ENCODE measurements at regions not wholly inside any gene's neighbourhood (a gene's known extent, or its start where the extent isn't known, plus 50 kb on each side); places are given as distances from the start of the nearest gene placed in this dataset.
"Not testable (repeated sequence)": the region's sequence is repeated elsewhere in the genome, so short reads cannot be mapped to it uniquely, and the experiment has no call there.

GRCh38 chr18:47727409-47727808 is 203.1 kb downstream of the SMAD2 start:
- no peak for DNase-seq

GRCh38 chr18:47726550-47726949 is 203.9 kb downstream of the SMAD2 start:
- DNase-seq: no peak

- no peak for DNase-seq
Measured at GRCh38 chr18:47725656-47726055, 204.8 kb downstream of the SMAD2 start.

GRCh38 chr18:47724186-47724975 is 206.1 kb downstream of the SMAD2 start:
- DNase-seq: no peak

DNA sequence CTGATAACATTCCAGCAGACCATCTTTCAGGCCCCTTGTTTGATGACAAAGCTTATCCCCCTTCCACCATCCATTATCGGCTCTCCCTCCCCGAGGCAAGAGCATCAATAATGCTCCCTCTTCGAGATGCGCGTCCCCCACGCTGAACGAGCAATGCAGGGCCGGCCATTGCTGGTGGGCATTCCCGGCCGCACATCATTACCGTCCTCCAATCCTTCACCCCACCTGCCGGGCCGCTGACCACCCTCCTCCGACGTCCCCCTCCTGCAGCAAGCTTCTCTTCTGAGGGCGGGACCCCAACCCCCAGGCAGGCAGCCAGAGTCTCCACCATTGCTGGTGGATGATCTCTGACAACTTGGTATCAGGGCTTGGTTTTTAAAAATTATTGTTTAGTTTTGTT is 208.6 kb downstream of the SMAD2 start:
- no peak for DNase-seq

GRCh38 chr18:47720741-47721140 is 209.7 kb downstream of the SMAD2 start:
- no peak for DNase-seq

GRCh38 chr18:47719096-47719780 is 211.2 kb downstream of the SMAD2 start:
- DNase-seq: no peak

GRCh38 chr18:47718646-47719045 is 211.8 kb downstream of the SMAD2 start:
- DNase-seq: no peak

GRCh38 chr18:47717257-47717656 is 213.2 kb downstream of the SMAD2 start:
- DNase-seq: no peak

- DNase-seq: no peak
Measured at GRCh38 chr18:47716632-47717185, 213.8 kb downstream of the SMAD2 start.

- no peak for DNase-seq
Measured at GRCh38 chr18:47710451-47710850, 220.0 kb downstream of the SMAD2 start.

DNA sequence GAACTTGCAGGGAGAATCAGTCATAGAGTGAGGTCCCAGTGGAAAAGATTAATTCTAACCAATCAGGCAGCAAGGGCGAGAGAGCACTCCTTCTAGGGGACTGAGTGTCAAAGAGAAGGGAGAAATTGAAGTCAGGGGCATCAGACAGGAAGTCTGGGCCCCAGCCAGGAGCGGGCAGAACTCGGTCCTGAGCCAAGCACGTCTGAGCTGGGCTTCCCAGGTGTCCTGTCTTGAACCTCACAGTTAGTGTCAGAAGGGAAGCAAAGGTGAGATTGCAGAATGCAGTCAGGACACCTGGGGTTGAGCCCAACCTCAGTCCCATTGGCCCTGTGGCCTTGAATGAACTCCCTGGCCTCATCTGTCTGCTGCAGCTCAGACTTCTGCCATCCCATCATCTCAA is 220.9 kb downstream of the SMAD2 start:
- no peak for DNase-seq

- DNase-seq: no peak
Measured at GRCh38 chr18:47708206-47708605, 222.3 kb downstream of the SMAD2 start.

GRCh38 chr18:47701134-47701533 is 229.3 kb downstream of the SMAD2 start:
- no peak for DNase-seq

DNA sequence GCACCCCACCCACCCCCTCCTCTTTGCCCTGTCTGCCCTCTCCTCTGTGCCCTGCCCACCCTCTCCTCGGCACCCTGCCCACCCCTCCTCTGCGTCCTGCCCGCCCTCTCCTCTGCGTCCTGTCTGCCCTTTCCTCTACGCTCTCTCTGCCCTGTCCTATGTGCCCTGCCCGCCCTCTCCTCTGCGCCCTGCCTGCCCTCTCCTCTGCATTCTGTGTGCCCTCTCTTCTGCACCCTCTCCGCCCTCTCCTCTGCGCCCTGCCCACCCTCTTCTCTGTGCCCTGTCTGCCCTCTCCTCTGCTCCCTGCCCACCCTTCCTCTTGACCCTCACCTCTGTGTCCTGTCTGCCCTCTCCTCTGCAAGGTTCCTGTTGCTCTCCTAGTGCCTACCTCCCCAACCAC is 233.6 kb downstream of the SMAD2 start:
- DNase-seq: no peak

DNA sequence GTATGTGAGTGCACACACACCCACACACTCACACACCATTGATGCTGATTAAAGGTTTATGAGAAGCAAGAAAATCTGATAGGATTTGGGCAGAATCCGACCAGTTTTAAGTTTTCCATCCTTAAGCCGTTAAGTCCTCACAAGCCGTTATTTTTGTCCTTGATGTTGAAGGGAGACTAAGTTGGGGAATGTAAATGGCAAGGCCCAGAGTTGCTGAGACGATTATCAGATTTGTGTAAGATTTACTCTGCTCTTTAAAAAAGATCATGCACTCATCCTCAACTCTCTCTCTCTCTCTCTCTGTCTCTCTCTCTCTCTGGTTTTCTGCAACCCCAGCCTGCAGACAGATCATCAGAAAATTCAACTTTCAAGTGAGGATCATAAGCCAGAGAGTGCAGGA is 238.8 kb downstream of the SMAD2 start:
- DNase-seq: no peak

DNA sequence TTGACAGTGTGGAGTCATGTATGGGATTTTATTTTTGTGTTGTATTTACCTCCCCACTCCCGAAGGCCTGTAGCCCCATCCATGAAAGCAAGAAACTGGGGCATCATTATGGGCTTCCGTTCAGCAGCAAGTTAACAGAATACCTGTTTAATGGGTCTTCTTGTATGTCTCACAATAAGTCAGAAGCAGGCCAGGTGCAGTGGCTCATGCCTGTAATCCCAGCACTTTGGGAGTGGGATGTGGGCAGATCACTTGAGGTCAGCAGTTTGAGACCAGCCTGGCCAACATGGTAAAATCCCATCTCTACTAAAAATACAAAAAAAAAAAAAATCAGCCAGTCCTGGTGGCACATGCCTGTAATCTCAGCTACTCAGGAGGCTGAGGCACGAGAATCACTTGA is 239.7 kb downstream of the SMAD2 start:
- DNase-seq: not testable (repeated sequence)

DNA sequence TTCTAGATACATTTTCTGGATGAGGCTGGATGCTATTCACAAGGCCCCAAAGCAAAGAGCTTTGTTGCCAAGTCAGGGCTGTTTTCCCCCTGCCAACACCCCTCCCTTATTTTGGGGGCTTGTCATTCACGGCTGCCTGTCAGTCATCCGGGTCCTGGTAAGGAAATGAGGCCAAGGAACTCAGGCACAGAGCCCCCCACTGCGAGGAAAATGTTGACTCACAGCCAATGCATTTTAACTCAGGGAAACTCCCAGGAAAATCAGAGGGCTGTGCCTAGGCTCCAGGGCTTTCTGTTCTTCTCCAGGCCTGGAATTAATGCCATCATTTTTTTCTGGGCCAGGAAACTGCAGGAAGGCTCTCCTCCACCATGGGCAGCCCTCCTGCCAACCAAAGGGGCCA is 241.1 kb downstream of the SMAD2 start:
- DNase-seq: no peak

GRCh38 chr18:47686806-47687205 is 243.7 kb downstream of the SMAD2 start:
- DNase-seq: no peak

DNA sequence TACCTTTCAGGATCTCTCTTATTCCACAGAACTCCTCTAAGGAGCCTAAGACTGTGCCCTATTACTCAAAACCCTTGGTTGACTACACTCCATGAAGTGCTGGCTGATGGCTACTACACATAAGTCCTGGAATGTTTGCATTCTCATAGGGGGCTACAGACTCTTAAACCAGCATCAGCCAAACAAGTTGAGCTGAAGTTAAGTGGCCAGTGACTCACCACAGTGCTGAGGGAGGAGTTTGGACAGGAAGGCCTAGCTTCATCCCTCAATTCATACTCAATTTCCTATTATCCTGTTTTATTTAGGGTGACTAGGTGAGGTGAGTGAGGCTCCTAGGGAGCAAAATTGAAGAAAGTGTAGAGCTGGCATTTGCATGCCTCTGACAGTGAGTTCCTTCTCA is 246.7 kb downstream of the SMAD2 start:
- DNase-seq: no peak

DNA sequence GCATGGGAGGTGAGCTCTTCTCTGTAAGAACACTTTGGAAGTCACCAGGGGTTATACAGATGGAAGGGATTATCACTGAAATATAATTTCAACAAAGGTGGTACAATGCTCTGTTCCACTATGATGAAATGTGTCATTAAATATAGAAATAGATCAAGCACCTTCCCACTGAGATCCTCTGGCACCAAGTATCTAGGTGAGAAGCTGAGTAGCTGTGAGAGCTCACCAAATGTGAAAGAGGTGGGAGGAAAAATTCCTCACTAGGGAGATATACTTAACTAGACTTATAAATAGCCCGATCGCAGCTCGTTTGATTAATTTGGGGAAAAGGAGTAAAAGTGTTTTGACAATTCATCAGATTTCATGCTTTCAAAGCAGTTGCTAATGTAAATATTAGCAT is 247.6 kb downstream of the SMAD2 start:
- no peak for DNase-seq

DNA sequence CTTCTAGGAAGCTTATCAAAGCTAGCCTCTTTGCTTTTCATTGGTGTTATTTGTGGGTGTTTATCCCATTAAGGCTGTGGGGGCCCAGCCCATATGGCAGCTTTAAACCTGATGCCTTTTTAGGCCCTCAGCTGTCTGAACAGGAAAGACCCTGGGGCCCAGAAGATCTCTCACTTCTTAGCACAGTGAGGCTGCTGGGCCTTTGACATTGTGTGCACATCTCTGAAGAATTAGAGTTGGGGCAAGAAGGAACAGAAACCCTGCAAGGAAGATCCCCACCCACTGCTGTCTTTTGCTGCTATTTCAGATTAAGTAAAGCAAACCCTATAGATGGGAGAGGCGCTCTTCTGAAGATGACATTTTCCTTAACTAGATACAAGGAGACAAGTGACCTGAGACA is 250.0 kb downstream of the SMAD2 start:
- no peak for DNase-seq

DNA sequence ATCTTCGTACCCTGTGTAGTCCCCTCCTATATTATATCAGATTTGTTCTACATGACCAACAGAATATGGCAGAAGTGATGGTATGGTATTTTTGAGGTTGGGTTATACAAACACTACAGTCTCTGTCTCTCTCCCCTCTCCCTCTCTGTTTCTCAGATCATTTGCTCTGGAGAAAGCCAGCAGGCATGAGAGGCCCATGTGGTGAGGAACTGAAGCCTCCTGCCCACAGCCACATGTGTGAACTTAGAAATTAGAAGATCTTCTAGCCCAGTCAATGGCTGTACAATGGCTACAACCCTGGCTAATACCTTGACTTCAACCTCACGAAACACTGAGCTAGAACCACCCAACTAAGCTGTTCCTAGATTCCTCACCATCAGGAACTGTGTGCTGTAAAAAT is 250.6 kb downstream of the SMAD2 start:
- DNase-seq: no peak

- no peak for DNase-seq
Measured at GRCh38 chr18:47677952-47678351, 252.5 kb downstream of the SMAD2 start.
